TTC549 (cell line): ENCODE measurements at regions not wholly inside any gene's neighbourhood (a gene's known extent, or its start where the extent isn't known, plus 50 kb on each side); places are given as distances from the start of the nearest gene placed in this dataset.

Experiments
- FAIRE-seq: peaks from 2 replicates; lab custom pipeline; 2012; peaks lifted over from hg19 to GRCh38; lab: Jason Lieb, UNC

GRCh38 chr2:8170552-8171327, 511.1 kb upstream of the ID2 start:
- no peak for FAIRE-seq

GRCh38 chr2:8171608-8172007, 510.2 kb upstream of the ID2 start:
- no peak for FAIRE-seq

GRCh38 chr2:8172661-8173060, 509.2 kb upstream of the ID2 start:
- FAIRE-seq, result no peak

- no peak for FAIRE-seq
These were observed 507.1 kb upstream of the ID2 start for GRCh38 chr2:8174641-8175257.

- no peak for FAIRE-seq
These were observed 505.0 kb upstream of the ID2 start for GRCh38 chr2:8176887-8177286.

- no peak for FAIRE-seq
These were observed 504.3 kb upstream of the ID2 start for GRCh38 chr2:8177566-8177965.

GRCh38 chr2:8178911-8179310, 502.9 kb upstream of the ID2 start:
- no peak for FAIRE-seq

- FAIRE-seq, result no peak
These were observed 492.5 kb upstream of the ID2 start for GRCh38 chr2:8189316-8189715.

GRCh38 chr2:8190279-8190678, 491.6 kb upstream of the ID2 start:
- FAIRE-seq, result no peak

GRCh38 chr2:8191427-8191826, 490.4 kb upstream of the ID2 start:
- FAIRE-seq, result no peak

- no peak for FAIRE-seq
These were observed 488.7 kb upstream of the ID2 start for GRCh38 chr2:8193146-8193545.

- no peak for FAIRE-seq
These were observed 487.9 kb upstream of the ID2 start for GRCh38 chr2:8193686-8194615.

GRCh38 chr2:8195784-8196183, 486.1 kb upstream of the ID2 start:
- FAIRE-seq, result no peak

GRCh38 chr2:8196316-8196715, 485.5 kb upstream of the ID2 start:
- no peak for FAIRE-seq

GRCh38 chr2:8197101-8197500, 484.8 kb upstream of the ID2 start:
- FAIRE-seq, result no peak

- FAIRE-seq, result no peak
These were observed 484.0 kb upstream of the ID2 start for GRCh38 chr2:8197825-8198224.

- no peak for FAIRE-seq
These were observed 483.0 kb upstream of the ID2 start for GRCh38 chr2:8198766-8199382.

GRCh38 chr2:8202132-8202531, 479.7 kb upstream of the ID2 start:
- no peak for FAIRE-seq

GRCh38 chr2:8203364-8203763, 478.5 kb upstream of the ID2 start:
- no peak for FAIRE-seq

GRCh38 chr2:8204711-8205110, 477.1 kb upstream of the ID2 start:
- no peak for FAIRE-seq

- FAIRE-seq, result no peak
These were observed 472.4 kb upstream of the ID2 start for GRCh38 chr2:8209494-8209893.

GRCh38 chr2:8211384-8211783, 470.5 kb upstream of the ID2 start:
- FAIRE-seq, result no peak

- FAIRE-seq, result no peak
These were observed 469.6 kb upstream of the ID2 start for GRCh38 chr2:8212239-8212638.
